ENCODE measurements at regions not wholly inside any gene's neighbourhood (a gene's known extent, or its start where the extent isn't known, plus 50 kb on each side); places are given as distances from the start of the nearest gene placed in this dataset.

GRCh38 chr5:159449925-159450324 is 119.6 kb upstream of the IL12B start:
- TF ChIP-seq EZH2 (IDR thresholded peaks at IDR 0.05; ENCODE audit: insufficient read depth, poor library complexity, severe bottlenecking) (no peak), EZH2phosphoT487 (IDR thresholded peaks at IDR 0.05; ENCODE audit: insufficient read depth, low read depth) (no peak)

Data from GM23248 (cell line).